HepG2 (cell line): ENCODE measurements at regions not wholly inside any gene's neighbourhood (a gene's known extent, or its start where the extent isn't known, plus 50 kb on each side); places are given as distances from the start of the nearest gene placed in this dataset.

Experiments
- BHLHE40 ChIP-seq: IDR thresholded peaks from 2 replicates; pipeline ENCODE4 v1.6.1; 2011; ENCODE audit warnings: low read length, improper control_type of control experiment
- CBX2 ChIP-seq, 2 experiments: fragments of 200-600 bp in 1 of 2; sonication (generic); formaldehyde crosslinking in 1 of 2; IDR thresholded peaks; 2 replicates each; pipeline versions ENCODE4 v1.7.0 to v1.8.1; 2018 to 2022; ENCODE audit warnings: low read depth in 2 of 2, low read length in 1 of 2, mild to moderate bottlenecking in 1 of 2, missing genetic modification reagents in 1 of 2
- CEBPG ChIP-seq: IDR thresholded peaks from 2 replicates; pipeline ENCODE4 v1.6.1; 2016
- DPF2 ChIP-seq: sonication (generic); formaldehyde crosslinking; IDR thresholded peaks from 2 replicates; pipeline ENCODE4 v1.4.0; 2020; ENCODE audit warnings: mild to moderate bottlenecking, low read depth, missing genetic modification reagents, borderline replicate concordance
- GPBP1L1 ChIP-seq: sonication (generic); formaldehyde crosslinking; IDR thresholded peaks from 2 replicates; pipeline ENCODE4 v1.5.0; 2020; ENCODE audit warnings: mild to moderate bottlenecking, missing genetic modification reagents
- HIC2 ChIP-seq: sonication (generic); formaldehyde crosslinking; IDR thresholded peaks from 2 replicates; pipeline ENCODE4 v1.9.0; 2022; ENCODE audit warnings: low read depth, missing genetic modification reagents
- IRF2 ChIP-seq: IDR thresholded peaks from 2 replicates; pipeline ENCODE4 v1.6.1; 2018; ENCODE audit warnings: missing genetic modification reagents, missing compliant biosample characterization
- JARID2 ChIP-seq: sonication (generic); formaldehyde crosslinking; IDR thresholded peaks from 2 replicates; pipeline ENCODE4 v1.8.1; 2023; ENCODE audit warnings: missing genetic modification reagents, inconsistent platforms; ENCODE audit not compliant: insufficient replicate concordance
- KLF11 ChIP-seq: IDR thresholded peaks from 2 replicates; pipeline ENCODE4 v1.6.1; 2016; ENCODE audit warnings: missing compliant biosample characterization
- MTA1 ChIP-seq: sonication (generic); formaldehyde crosslinking; IDR thresholded peaks from 2 replicates; pipeline ENCODE4 v1.4.0; 2020; ENCODE audit warnings: missing genetic modification reagents, mild to moderate bottlenecking, borderline replicate concordance
- NCOA5 ChIP-seq: sonication (generic); formaldehyde crosslinking; IDR thresholded peaks from 2 replicates; pipeline ENCODE4 v1.4.0; 2020; ENCODE audit warnings: missing genetic modification reagents
- NFIC ChIP-seq: IDR thresholded peaks from 2 replicates; pipeline ENCODE4 v1.6.1; 2012; ENCODE audit warnings: mild to moderate bottlenecking, low read length, inconsistent platforms
- PHF21A ChIP-seq: sonication (generic); formaldehyde crosslinking; IDR thresholded peaks from 2 replicates; pipeline ENCODE4 v1.5.0; 2020; ENCODE audit warnings: mild to moderate bottlenecking, missing genetic modification reagents
- SAP130 ChIP-seq: IDR thresholded peaks from 2 replicates; pipeline ENCODE4 v1.6.1; 2016; ENCODE audit warnings: low read depth
- ZBTB1 ChIP-seq: sonication (generic); formaldehyde crosslinking; IDR thresholded peaks from 2 replicates; pipeline ENCODE4 v1.4.0; 2020; ENCODE audit warnings: missing genetic modification reagents, borderline replicate concordance
- ZNF142 ChIP-seq: sonication (generic); formaldehyde crosslinking; IDR thresholded peaks from 2 replicates; pipeline ENCODE4 v1.4.0; 2020; ENCODE audit warnings: missing genetic modification reagents
- ZNF333 ChIP-seq: sonication (generic); formaldehyde crosslinking; IDR thresholded peaks from 2 replicates; pipeline ENCODE4 v1.4.0; 2020; ENCODE audit warnings: mild to moderate bottlenecking, missing genetic modification reagents, borderline replicate concordance
- ZNF496 ChIP-seq: sonication (generic); formaldehyde crosslinking; IDR thresholded peaks from 2 replicates; pipeline ENCODE4 v1.8.1; 2023; ENCODE audit warnings: mild to moderate bottlenecking, moderate library complexity, missing genetic modification reagents; ENCODE audit not compliant: insufficient replicate concordance
- ZNF615 ChIP-seq: sonication (generic); formaldehyde crosslinking; IDR thresholded peaks from 2 replicates; pipeline ENCODE4 v1.5.0; 2020; ENCODE audit warnings: mild to moderate bottlenecking, missing genetic modification reagents, borderline replicate concordance
- ZNF777 ChIP-seq: sonication (generic); formaldehyde crosslinking; IDR thresholded peaks from 2 replicates; pipeline ENCODE4 v1.4.0; 2020; ENCODE audit warnings: missing genetic modification reagents
- ZNF850 ChIP-seq: sonication (generic); formaldehyde crosslinking; conservative IDR thresholded peaks from 2 replicates; pipeline ENCODE4 v1.9.0; 2021; ENCODE audit warnings: mild to moderate bottlenecking, missing genetic modification reagents
- ZZZ3 ChIP-seq: sonication (generic); formaldehyde crosslinking; IDR thresholded peaks from 2 replicates; pipeline ENCODE4 v1.4.0; 2020; ENCODE audit warnings: missing genetic modification reagents, mild to moderate bottlenecking, borderline replicate concordance

- TF ChIP-seq NFIC (no peak; the same call in 1 of the 2 replicates), ZNF777 (CRISPR knock-in tag) (peak; percentile 39; the same call in 1 of the 2 replicates), ZNF850 (CRISPR knock-in tag) (no peak), CBX2 (IDR thresholded peaks at IDR 0.05; ENCODE audit: low read depth, low read length) (no peak), CBX2 (CRISPR knock-in tag; IDR thresholded peaks at IDR 0.05; ENCODE audit: low read depth) (no peak), ZZZ3 (CRISPR knock-in tag) (no peak), CEBPG (CRISPR knock-in tag) (no peak), KLF11 (no peak), BHLHE40 (no peak), ZNF615 (CRISPR knock-in tag) (no peak), ZNF142 (no peak), ZBTB1 (CRISPR knock-in tag) (no peak), ZNF333 (CRISPR knock-in tag) (no peak), HIC2 (CRISPR knock-in tag) (no peak), ZNF496 (CRISPR knock-in tag) (no peak), GPBP1L1 (no peak), JARID2 (CRISPR knock-in tag) (no peak), SAP130 (CRISPR knock-in tag) (no peak), IRF2 (CRISPR knock-in tag) (no peak), MTA1 (CRISPR knock-in tag) (no peak), NCOA5 (CRISPR knock-in tag) (peak; percentile 44; the same call in 1 of the 2 replicates), PHF21A (CRISPR knock-in tag) (0 out of 2 replicates have a peak, but pooled peaks have one; percentile 13), DPF2 (CRISPR knock-in tag) (no peak)
These were observed 132.8 kb upstream of the TNFAIP3 start (continued) for GRCh38 chr6:137734005-137734874.
